Heart right ventricle (tissue), 16 donors: ENCODE measurements at regions not wholly inside any gene's neighbourhood (a gene's known extent, or its start where the extent isn't known, plus 50 kb on each side); places are given as distances from the start of the nearest gene placed in this dataset.

ENCODE experiments used
- ATAC-seq, 8 donors: fragments of 200-7000 bp; cut with Tn5 transposase; one replicate each; pipeline ENCODE4 v1.9.1; 2020; ENCODE audit warnings: mild to moderate bottlenecking in 8 of 8, moderate library complexity in 8 of 8, moderate number of reproducible peaks in 1 of 8
- DNase-seq, 2 donors: peaks; one replicate each; pipeline ENCODE4 v3.0.0-alpha.2; 2020
- H3K27ac ChIP-seq, 10 donors: fragments of 200-600 bp; sonication (generic) in 2 of 10; one replicate each; pipeline versions ENCODE4 v1.5.0 to v1.8.0; 2020 to 2022; ENCODE audit warnings: mild to moderate bottlenecking in 3 of 10
- H3K27me3 ChIP-seq, 7 donors: fragments of 200-600 bp; one replicate each; pipeline ENCODE4 v1.8.0; 2021 to 2022; ENCODE audit warnings: mild to moderate bottlenecking in 2 of 7
- H3K36me3 ChIP-seq, 9 donors: fragments of 200-600 bp; sonication (generic) in 1 of 9; one replicate each; pipeline versions ENCODE4 v1.5.0 to v1.8.0; 2020 to 2022; ENCODE audit warnings: mild to moderate bottlenecking in 2 of 9
- H3K4me1 ChIP-seq, 9 donors: fragments of 200-600 bp; sonication (generic) in 1 of 9; one replicate each; pipeline versions ENCODE4 v1.5.0 to v1.8.0; 2020 to 2022; ENCODE audit warnings: mild to moderate bottlenecking in 4 of 9
- H3K4me3 ChIP-seq, 10 donors: fragments of 200-600 bp; sonication (generic) in 2 of 10; one replicate each; pipeline versions ENCODE4 v1.5.0 to v1.8.0; 2020 to 2022; ENCODE audit warnings: mild to moderate bottlenecking in 7 of 10, moderate library complexity in 2 of 10
- H3K9me3 ChIP-seq, 11 donors: fragments of 200-600 bp in 10 of 11; sonication (generic) in 2 of 11; one replicate each; pipeline versions ENCODE4 v1.5.0 to v1.8.0; 2013 to 2022; ENCODE audit warnings: mild to moderate bottlenecking in 2 of 11, control low read depth in 1 of 11, moderate library complexity in 1 of 11
- whole genome bisulfite sequencing, 2 donors: extraction: QIAGEN DNeasy Blood & Tissue Kit; methylation state at CpG; one replicate each; pipeline ENCODE4 v1.1.7; 2013; ENCODE audit warnings: inconsistent platforms in 1 of 2; 5-methylcytosine and 5-hydroxymethylcytosine counted together
- intact Hi-C, 10 donors: fragments of 100-400 bp; cut with DNase I; formaldehyde crosslinking; loops; one replicate each; pipeline versions ENCODE4 v1.11.1 to v1.14.2; 2022
- TF ChIP-seq, protein P1 (sequence below), 9 donors: fragments of 200-600 bp; sonication (generic) in 2 of 9; IDR thresholded peaks; one replicate each; pipeline versions ENCODE4 v1.5.0 to v1.8.0; 2021 to 2022; ENCODE audit warnings: antibody characterized with exemption in 9 of 9, mild to moderate bottlenecking in 5 of 9, moderate library complexity in 1 of 9
- donor health status: Arrhythmogenic right ventricular cardiomyopathy.
- donor health status: ischemic (EF 13 %, LVEDD 7.1; RV severe dilation, severe dysfunction).
- donor health status: healthy with polysubstance abuse.
- donor health status: DM: no; HTN: yes; CAD: no.
- donor health status: DM: no; HTN: no; CAD: no.
- donor health status: ischemic (EF 25% LVEDD 6.9; RV normal size, moderate dysfunction).
- donor health status: ischemic (EF 25% LVEDD 5.7; RV mildly dilated, moderate dysfunction).
- donor health status: healthy.
- donor health status: DM: yes; HTN: yes; CAD: no.
- donor health status: Ischemic cardiomyopathy.
- donor health status: ischemic (EF 35%, LVEDD 5.7; RV mildly dilated, moderate dysfunction).
- donor health status: nonischemic (EF 11% LVEDD 7.7; RV severe dilation, severe dysfunction).
- donor health status: DM: yes; HTN: yes; CAD: no.
- donor health status: PGD.
- donor health status: ischemic (EF 29% LVEDD 5.4; RV normal size, mild dysfunction).
- donor health status: nonischemic (EF 23%, LVEDD 6.1; RV moderate dilation, normal function).

DNA sequence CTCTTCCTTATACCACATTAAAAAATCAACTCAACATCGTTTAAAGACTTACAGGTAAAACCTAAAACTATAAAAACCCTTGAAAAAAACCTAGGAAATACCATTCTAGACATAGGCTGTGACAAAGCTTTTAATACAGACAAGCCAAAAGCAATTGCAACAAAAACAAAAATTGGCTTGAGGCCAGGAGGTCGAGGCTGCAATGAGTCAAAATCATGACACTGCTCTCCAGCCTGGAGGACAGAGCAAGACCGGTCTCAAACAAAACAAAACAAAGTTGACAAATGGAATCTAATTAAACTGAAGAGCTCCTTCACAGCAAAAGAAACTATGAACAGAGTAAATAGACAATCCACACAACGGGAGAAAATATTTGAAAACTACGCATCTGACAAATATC is 1057.8 kb downstream of the FSCB start:
- H3K9me3 ChIP-seq, result peaks cover 0 to 43% (median 6%) of the 10 kb centered on the region in 11 donors
- DNase-seq, result no peak
- intact Hi-C loops, result no loop called here
- 64 to 66% methylated on average over 5 of the region's 5 CpGs for WGBS, 2 donors
- H3K4me3 ChIP-seq, result no peak overlapping the region
- TF ChIP-seq, protein P1, sequence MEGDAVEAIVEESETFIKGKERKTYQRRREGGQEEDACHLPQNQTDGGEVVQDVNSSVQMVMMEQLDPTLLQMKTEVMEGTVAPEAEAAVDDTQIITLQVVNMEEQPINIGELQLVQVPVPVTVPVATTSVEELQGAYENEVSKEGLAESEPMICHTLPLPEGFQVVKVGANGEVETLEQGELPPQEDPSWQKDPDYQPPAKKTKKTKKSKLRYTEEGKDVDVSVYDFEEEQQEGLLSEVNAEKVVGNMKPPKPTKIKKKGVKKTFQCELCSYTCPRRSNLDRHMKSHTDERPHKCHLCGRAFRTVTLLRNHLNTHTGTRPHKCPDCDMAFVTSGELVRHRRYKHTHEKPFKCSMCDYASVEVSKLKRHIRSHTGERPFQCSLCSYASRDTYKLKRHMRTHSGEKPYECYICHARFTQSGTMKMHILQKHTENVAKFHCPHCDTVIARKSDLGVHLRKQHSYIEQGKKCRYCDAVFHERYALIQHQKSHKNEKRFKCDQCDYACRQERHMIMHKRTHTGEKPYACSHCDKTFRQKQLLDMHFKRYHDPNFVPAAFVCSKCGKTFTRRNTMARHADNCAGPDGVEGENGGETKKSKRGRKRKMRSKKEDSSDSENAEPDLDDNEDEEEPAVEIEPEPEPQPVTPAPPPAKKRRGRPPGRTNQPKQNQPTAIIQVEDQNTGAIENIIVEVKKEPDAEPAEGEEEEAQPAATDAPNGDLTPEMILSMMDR (IDR thresholded peaks at IDR 0.05), result no peak
- ATAC-seq, result no peak
- H3K4me1 ChIP-seq, result no peaks in the 10 kb centered on the region
- H3K27ac ChIP-seq, result no peak overlapping the region
- H3K27me3 ChIP-seq, result no peaks in the 10 kb centered on the region
- no peaks in the 10 kb centered on the region for H3K36me3 ChIP-seq

DNA sequence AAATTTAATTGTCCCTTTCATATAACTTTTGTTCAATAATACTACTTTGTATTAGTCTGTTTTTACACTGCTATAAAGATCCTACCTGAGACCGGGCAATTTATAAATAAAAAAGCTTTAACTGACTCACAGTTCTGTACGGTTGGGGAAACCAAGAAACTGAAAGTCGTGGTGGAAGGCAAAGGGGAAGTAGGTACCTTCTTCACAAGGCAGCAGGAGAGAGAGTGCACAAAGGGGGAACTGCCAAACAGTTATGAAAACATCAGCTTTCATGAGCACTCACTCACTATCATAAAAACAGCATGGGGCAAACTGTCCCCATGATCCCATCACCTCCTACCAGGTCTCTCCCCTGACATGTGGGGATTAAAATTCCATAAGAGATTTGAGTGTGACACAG is 1069.0 kb downstream of the FSCB start:
- TF ChIP-seq, protein P1 (IDR thresholded peaks at IDR 0.05), result no peak
- Histone ChIP-seq H3K36me3 (no peaks in the 10 kb centered on the region), H3K9me3 (peaks cover 0 to 38% (median 0%) of the 10 kb centered on the region in 11 donors), H3K4me3 (no peak overlapping the region), H3K4me1 (no peaks in the 10 kb centered on the region), H3K27me3 (no peaks in the 10 kb centered on the region), H3K27ac (no peak overlapping the region)
- DNase-seq (no peak), ATAC-seq (no peak)
- intact Hi-C loops, result no loop called here
- WGBS, 2 donors, result 65 to 68% methylated on average over 3 of the region's 3 CpGs

DNA sequence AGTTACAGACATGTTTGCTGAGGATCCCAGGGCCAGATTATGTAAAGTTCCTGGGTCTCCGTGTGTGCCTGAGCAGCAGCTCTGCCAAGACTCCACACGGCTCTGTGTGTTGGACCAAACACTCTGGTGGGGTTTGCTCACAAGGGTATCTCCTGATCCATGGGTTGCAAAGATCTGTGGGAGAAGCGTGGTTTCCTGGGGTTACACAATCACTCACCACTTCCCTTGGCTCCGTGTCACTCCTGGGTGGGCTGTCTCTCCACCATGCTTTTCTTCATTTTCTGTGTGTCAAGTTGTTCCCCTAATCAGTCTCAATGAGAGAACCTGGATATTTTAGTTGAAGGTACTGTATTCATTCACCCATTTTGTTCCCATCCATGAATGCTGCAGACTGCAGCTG is 1088.8 kb downstream of the FSCB start:
- ATAC-seq, result no peak
- Histone ChIP-seq H3K4me3 (no peak overlapping the region), H3K9me3 (peaks cover 0 to 25% (median 5%) of the 10 kb centered on the region in 11 donors), H3K27me3 (no peaks in the 10 kb centered on the region), H3K4me1 (no peaks in the 10 kb centered on the region), H3K36me3 (no peaks in the 10 kb centered on the region), H3K27ac (no peak overlapping the region)
- intact Hi-C loops, result no loop called here
- TF ChIP-seq, protein P1 (IDR thresholded peaks at IDR 0.05), result no peak
- 74 to 75% methylated on average over 4 of the region's 4 CpGs for WGBS, 2 donors
- no peak for DNase-seq

DNA sequence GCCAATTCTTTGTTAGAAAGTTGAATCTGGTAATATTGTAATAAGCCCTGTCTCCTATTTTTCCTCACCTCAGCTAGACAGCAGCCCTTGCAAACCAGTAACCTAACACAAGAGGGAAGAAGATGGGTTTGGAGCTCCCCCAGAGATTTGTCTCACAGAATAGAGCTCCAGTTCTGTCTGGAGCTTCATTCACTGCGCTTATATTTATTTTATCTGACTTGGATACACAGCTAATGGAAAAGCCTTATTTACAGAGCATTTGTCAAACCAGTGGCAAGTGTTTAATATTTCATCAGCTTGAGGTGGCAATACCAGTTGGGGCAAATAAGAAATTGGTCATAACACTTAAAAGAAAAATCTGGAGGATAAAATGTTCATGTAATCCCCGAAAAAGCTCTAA is 1094.0 kb downstream of the FSCB start:
- intact Hi-C loops, result no loop called here
- H3K27ac ChIP-seq, result no peak overlapping the region
- TF ChIP-seq, protein P1 (IDR thresholded peaks at IDR 0.05), result no peak
- WGBS, 2 donors, result 75 to 79% methylated on average over 2 of the region's 2 CpGs
- no peaks in the 10 kb centered on the region for H3K4me1 ChIP-seq
- H3K9me3 ChIP-seq, result no peaks in the 10 kb centered on the region
- H3K36me3 ChIP-seq, result no peaks in the 10 kb centered on the region
- no peak for ATAC-seq
- DNase-seq, result no peak
- no peak overlapping the region for H3K4me3 ChIP-seq
- H3K27me3 ChIP-seq, result no peaks in the 10 kb centered on the region

DNA sequence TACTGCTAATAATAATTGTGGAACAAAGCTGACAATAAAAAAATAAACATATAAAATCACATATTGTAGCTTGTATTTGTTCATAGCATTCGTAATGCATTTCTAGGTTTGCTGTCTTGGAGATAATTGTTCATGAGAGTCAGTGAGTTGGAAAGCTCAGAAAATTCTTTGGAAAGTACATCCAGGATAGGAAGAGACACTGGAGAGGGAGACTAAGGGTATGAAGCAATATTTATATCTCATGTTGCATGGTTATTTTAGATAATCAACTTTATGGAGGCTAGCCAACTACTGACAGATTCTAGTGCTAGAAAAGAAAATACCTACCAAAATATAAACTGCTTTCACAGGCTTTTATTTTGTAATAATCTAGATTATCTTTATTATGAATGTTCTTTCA is 1095.2 kb downstream of the FSCB start:
- TF ChIP-seq, protein P1 (IDR thresholded peaks at IDR 0.05), result no peak
- ATAC-seq (no peak), DNase-seq (no peak)
- H3K27me3 ChIP-seq, result no peaks in the 10 kb centered on the region
- H3K27ac ChIP-seq, result no peak overlapping the region
- intact Hi-C loops, result no loop called here
- H3K36me3 ChIP-seq, result no peaks in the 10 kb centered on the region
- no peaks in the 10 kb centered on the region for H3K9me3 ChIP-seq
- WGBS, 2 donors, result 42 to 46% methylated on average over 1 of the region's 1 CpG
- no peaks in the 10 kb centered on the region for H3K4me1 ChIP-seq
- H3K4me3 ChIP-seq, result no peak overlapping the region
